GM19395 (cell line): ENCODE measurements at regions not wholly inside any gene's neighbourhood (a gene's known extent, or its start where the extent isn't known, plus 50 kb on each side); places are given as distances from the start of the nearest gene placed in this dataset.
"Not testable (repeated sequence)": the region's sequence is repeated elsewhere in the genome, so short reads cannot be mapped to it uniquely, and the experiment has no call there.

Experiments used
- ATAC-seq: cut with Tn5 transposase; IDR thresholded peaks from one replicate; pipeline ENCODE4 v1.9.1; 2021; ENCODE audit warnings: mild to moderate bottlenecking, moderate library complexity; ENCODE audit not compliant: unreplicated experiment

- not testable (repeated sequence) for ATAC-seq
These were observed 89.4 kb downstream of the DDX11 start for GRCh38 chr12:31162896-31163560.

- not testable (repeated sequence) for ATAC-seq
These were observed 100.6 kb downstream of the DDX11 start for GRCh38 chr12:31174293-31174692.

GRCh38 chr12:31177514-31177913 is 103.9 kb downstream of the DDX11 start:
- ATAC-seq = not testable (repeated sequence)

- not testable (repeated sequence) for ATAC-seq
These were observed 105.2 kb downstream of the DDX11 start for GRCh38 chr12:31178875-31179274.

GRCh38 chr12:31179627-31180237 is 106.1 kb downstream of the DDX11 start:
- ATAC-seq = not testable (repeated sequence)

GRCh38 chr12:31182571-31182970 is 108.9 kb downstream of the DDX11 start:
- ATAC-seq = not testable (repeated sequence)

- not testable (repeated sequence) for ATAC-seq
These were observed 109.4 kb downstream of the DDX11 start for GRCh38 chr12:31183107-31183506.

- not testable (repeated sequence) for ATAC-seq
These were observed 110.2 kb downstream of the DDX11 start for GRCh38 chr12:31183899-31184298.

- not testable (repeated sequence) for ATAC-seq
These were observed 111.0 kb downstream of the DDX11 start for GRCh38 chr12:31184667-31185066.

GRCh38 chr12:31192689-31193088 is 119.0 kb downstream of the DDX11 start:
- ATAC-seq = not testable (repeated sequence)

- ATAC-seq = not testable (repeated sequence)
These were observed 122.0 kb downstream of the DDX11 start for GRCh38 chr12:31195620-31196019.

- ATAC-seq = not testable (repeated sequence)
These were observed 125.8 kb downstream of the DDX11 start for GRCh38 chr12:31199476-31199875.

- ATAC-seq = no peak
These were observed 124.6 kb downstream of the SINHCAF start for GRCh38 chr12:31201382-31201781.

- no peak for ATAC-seq
These were observed 122.7 kb downstream of the SINHCAF start for GRCh38 chr12:31203261-31203660.

GRCh38 chr12:31205054-31205453 is 120.9 kb downstream of the SINHCAF start:
- ATAC-seq = peak; percentile 94

- ATAC-seq = no peak
These were observed 119.8 kb downstream of the SINHCAF start for GRCh38 chr12:31206038-31206670.

- no peak for ATAC-seq
These were observed 118.0 kb downstream of the SINHCAF start for GRCh38 chr12:31207799-31208465.

GRCh38 chr12:31210104-31210503 is 115.8 kb downstream of the SINHCAF start:
- no peak for ATAC-seq

GRCh38 chr12:31210541-31210940 is 115.4 kb downstream of the SINHCAF start:
- ATAC-seq = no peak

GRCh38 chr12:31214626-31215517 is 111.1 kb downstream of the SINHCAF start:
- no peak for ATAC-seq
